Breast epithelium (tissue), 3 donors: ENCODE measurements at regions not wholly inside any gene's neighbourhood (a gene's known extent, or its start where the extent isn't known, plus 50 kb on each side); places are given as distances from the start of the nearest gene placed in this dataset.

ENCODE experiments used
- CTCF ChIP-seq, 3 donors: fragments of 450-650 bp; IDR thresholded peaks; one replicate each; pipeline ENCODE4 v1.5.1; 2016 to 2017; ENCODE audit warnings: antibody characterized with exemption in 3 of 3, mild to moderate bottlenecking in 3 of 3, moderate library complexity in 3 of 3
- POLR2A ChIP-seq: fragments of 450-650 bp; IDR thresholded peaks from one replicate; pipeline ENCODE4 v1.6.1; 2016; ENCODE audit warnings: antibody characterized with exemption, mild to moderate bottlenecking, moderate library complexity
- POLR2AphosphoS5 ChIP-seq, 3 donors: sonication (generic); formaldehyde crosslinking; IDR thresholded peaks; one replicate each; pipeline ENCODE4 v1.6.1; 2017; ENCODE audit warnings: antibody characterized with exemption in 3 of 3

- TF ChIP-seq CTCF (IDR thresholded peaks at IDR 0.05), result no peak
- TF ChIP-seq POLR2A, result no peak
- TF ChIP-seq POLR2AphosphoS5 (IDR thresholded peaks at IDR 0.05), result no peak
Measured at GRCh38 chr6:131381709-131382093, 191.3 kb upstream of the ARG1 start.
